Left renal cortex interstitium (tissue), 4 donors: ENCODE measurements at regions not wholly inside any gene's neighbourhood (a gene's known extent, or its start where the extent isn't known, plus 50 kb on each side); places are given as distances from the start of the nearest gene placed in this dataset.
"Not testable (repeated sequence)": the region's sequence is repeated elsewhere in the genome, so short reads cannot be mapped to it uniquely, and the experiment has no call there.

Experiments used
- DNase-seq, 4 donors: peaks; one replicate each; pipeline ENCODE4 v3.0.0-alpha.2; 2013; ENCODE audit warnings: low read depth in 4 of 4, low spot score in 2 of 4, missing footprints in 1 of 4

DNA sequence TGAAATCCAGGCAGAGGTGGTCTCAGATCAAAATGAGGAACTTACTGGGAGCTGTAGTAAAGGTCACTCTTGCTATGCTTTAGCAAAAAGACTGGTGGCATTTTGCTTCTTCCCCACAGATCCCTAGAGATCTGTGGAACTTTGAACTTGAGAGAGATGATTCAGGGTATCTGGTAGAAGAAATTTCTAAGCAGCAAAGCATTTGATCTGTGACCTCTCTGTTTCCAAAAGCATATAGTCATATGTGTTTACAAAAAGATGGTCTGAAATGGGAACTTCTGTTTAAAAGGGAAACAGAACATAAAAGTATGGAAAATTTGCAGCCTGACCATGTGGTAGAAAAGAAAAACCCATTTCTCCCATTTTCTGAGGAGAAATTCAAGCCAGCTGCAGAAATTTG is 196.2 kb upstream of the PDZRN3 start:
- DNase-seq: not testable (repeated sequence)

DNA sequence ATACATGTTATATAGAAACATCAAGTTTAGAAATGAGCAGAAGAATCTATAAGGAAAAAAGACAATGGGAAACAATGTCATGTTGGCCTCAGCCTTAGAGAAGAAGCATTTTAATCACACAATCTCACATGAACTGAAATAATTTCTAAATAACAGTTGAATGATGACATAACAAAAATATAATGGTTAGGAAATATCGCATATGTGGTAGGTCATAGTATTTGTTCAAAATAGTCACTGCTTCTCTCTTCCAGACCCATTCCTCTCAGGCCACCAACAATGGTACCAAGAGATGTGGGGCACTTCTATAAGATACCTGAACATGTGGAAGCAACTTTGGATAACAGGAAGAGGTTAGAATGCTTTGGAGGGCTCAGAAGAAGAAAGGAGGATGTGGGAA is 195.7 kb upstream of the PDZRN3 start:
- no peak for DNase-seq

GRCh38 chr3:73815966-73816365 is 191.2 kb upstream of the PDZRN3 start:
- no peak for DNase-seq

- DNase-seq: no peak
Observed at GRCh38 chr3:73813692-73814292, 189.1 kb upstream of the PDZRN3 start.

DNA sequence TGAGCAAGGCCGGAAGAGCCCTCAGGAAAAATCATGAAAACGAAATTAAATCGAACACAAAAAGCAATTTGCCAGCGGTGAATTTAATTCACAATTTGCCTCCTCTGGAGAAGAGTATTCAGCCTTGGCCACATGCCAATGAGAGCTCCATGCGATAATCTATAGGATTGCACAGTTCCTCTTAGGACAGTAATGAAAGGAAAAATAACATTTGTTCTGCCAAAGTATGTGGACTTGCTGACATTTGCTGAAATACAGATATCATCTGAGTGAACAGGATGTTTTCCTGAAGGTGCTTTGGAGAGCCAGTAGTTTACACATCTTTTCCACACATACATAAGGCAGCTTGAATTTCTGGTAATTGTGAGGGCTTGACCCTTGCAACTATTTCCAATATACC is 188.6 kb upstream of the PDZRN3 start:
- DNase-seq: no peak

DNA sequence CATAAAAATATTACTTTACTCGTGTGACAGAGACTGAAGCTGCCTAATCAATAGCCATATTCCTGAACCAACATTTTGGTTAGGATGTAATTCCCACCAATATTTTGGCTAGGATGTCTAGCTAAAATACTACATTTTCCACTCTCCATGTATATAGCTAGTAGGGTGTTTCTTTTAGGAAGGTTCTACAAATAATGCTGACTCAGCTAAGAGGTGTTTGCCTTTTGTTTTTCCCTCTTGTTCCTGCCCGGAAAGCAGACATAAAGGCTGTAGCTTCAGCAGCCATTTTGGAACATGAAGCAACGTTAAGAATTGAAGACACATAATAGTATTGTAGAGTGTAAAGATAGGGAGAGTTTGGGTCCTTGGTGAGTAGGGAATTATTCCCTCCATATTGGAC is 187.3 kb upstream of the PDZRN3 start:
- DNase-seq: no peak

GRCh38 chr3:73808862-73809509 is 184.2 kb upstream of the PDZRN3 start:
- DNase-seq: no peak

DNA sequence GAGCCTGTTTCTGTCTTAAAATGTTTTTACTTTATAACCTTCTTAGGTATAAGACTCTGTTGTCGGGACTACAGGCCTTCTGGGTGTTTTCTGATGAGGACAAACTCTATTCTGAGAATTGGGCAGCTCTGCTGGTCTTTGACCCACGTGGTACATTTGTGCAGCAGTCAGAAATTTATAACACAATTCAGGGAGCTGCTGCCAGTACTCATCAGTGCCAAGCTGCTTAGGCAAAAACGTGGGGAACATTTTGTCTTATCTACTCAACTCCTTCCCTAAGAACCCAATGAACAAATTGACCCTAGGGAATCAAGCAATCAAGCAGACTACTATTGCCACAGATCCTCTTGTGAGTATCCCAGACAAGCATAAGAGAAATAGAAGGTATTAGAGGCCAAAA is 180.7 kb upstream of the PDZRN3 start:
- DNase-seq: no peak

DNA sequence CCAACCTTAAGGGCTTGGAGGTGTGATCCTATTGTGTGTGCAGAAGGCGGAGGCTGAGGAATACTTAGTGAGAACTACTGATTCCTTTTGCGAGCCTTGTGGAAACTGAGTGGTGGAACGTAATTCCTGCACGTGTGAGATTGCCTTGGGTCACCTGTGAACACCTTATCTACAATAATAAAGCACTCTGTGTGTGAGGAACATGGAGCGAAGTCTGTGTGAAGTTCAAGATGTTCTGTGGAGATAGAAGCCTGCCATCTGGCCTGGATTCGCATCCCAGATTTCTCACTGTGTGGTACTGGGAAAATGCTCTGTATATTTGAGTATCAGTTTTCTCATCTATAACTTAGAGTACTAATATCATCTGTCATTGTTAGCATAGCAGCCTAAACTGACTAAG is 179.5 kb upstream of the PDZRN3 start:
- no peak for DNase-seq

- DNase-seq: no peak
Observed at GRCh38 chr3:73801444-73801843, 176.7 kb upstream of the PDZRN3 start.

- no peak for DNase-seq
Observed at GRCh38 chr3:73797311-73797710, 172.6 kb upstream of the PDZRN3 start.

GRCh38 chr3:73796382-73796781 is 171.6 kb upstream of the PDZRN3 start:
- DNase-seq: no peak

GRCh38 chr3:73791356-73791755 is 166.6 kb upstream of the PDZRN3 start:
- no peak for DNase-seq

- DNase-seq: no peak
Observed at GRCh38 chr3:73789825-73790444, 165.2 kb upstream of the PDZRN3 start.

GRCh38 chr3:73787620-73788019 is 162.9 kb upstream of the PDZRN3 start:
- no peak for DNase-seq

- DNase-seq: no peak
Observed at GRCh38 chr3:73786998-73787397, 162.3 kb upstream of the PDZRN3 start.

DNA sequence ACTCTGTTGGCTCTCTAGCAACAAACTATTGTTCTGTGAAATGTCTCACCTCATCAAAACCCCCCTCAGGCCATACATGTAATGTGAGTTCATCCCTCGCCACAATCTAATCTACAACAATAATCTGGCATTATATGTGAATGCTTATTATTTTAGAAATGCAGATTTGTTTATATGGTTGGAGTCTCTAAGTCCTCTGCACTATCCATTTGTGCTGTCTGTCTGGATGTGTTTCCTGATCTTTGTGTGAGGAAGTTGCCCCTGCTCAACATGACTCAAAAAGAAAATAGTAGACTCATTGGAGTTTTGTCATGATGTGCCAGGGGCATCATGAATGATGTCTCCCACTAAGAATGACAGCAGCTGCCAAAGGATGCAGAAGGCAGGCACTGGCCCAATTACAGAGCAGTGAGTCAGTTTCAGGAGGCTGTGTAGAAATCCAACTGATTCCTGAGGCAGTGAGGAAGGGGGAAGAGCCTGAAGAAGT is 161.6 kb upstream of the PDZRN3 start:
- DNase-seq: no peak

GRCh38 chr3:73784686-73785392 is 160.1 kb upstream of the PDZRN3 start:
- DNase-seq: no peak

DNA sequence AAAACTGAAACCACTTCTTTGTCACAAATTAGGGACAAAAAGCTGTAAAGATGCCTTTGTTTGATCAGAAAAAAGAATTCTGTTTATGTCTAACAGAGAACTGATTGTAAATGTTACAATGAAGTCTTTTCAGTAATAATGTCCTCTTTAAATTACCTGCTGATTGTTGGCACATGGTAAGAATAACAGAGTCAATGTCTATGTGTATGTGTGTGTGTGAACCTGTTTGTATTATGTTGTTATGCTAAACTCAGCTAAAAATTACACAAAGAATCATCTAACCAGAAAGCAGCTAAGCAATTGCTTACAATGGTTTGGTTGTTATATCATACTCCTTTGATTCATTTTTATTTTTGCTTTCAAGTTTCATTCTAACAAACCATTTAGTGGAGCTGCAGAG is 159.1 kb upstream of the PDZRN3 start:
- no peak for DNase-seq

DNA sequence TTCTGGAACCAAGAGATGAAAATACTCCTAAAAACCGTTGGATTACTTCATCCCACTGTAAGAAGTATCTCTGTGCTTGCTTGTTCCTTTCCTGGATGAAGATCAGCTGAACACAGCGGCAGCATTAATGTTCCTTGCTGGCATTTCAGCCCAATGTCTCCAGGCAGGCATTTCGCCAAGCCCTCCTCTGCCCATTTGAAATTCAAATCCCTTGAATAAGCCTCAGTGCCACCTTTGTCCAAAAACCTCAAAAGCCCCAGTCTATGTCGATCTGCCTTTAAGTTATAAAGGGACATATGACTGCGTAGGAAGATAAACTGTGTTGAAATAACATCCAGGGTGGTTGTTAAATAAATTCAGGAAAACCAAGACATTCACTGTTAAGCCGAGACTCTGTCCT is 156.8 kb upstream of the PDZRN3 start:
- no peak for DNase-seq

- DNase-seq: no peak
Observed at GRCh38 chr3:73774645-73775044, 149.9 kb upstream of the PDZRN3 start.

GRCh38 chr3:73773233-73773632 is 148.5 kb upstream of the PDZRN3 start:
- no peak for DNase-seq
